Endothelial cell (in vitro differentiated cells): ENCODE measurements at regions not wholly inside any gene's neighbourhood (a gene's known extent, or its start where the extent isn't known, plus 50 kb on each side); places are given as distances from the start of the nearest gene placed in this dataset.

Experiments used
- DNase-seq: peaks from one replicate; pipeline ENCODE4 v3.0.0; 2021; ENCODE audit warnings: low spot score
- H3K27ac Mint-ChIP-seq: one replicate; pipeline ENCODE4 v1.8.0; 2021; ENCODE audit warnings: mixed read lengths, inconsistent platforms; ENCODE audit not compliant: unreplicated experiment
- H3K27me3 Mint-ChIP-seq: one replicate; pipeline ENCODE4 v1.8.0; 2021; ENCODE audit warnings: mild to moderate bottlenecking, moderate library complexity, mixed read lengths, inconsistent platforms; ENCODE audit not compliant: unreplicated experiment
- H3K36me3 Mint-ChIP-seq: one replicate; pipeline ENCODE4 v1.8.0; 2021; ENCODE audit warnings: mild to moderate bottlenecking, low read depth, mixed read lengths, inconsistent platforms; ENCODE audit not compliant: unreplicated experiment
- H3K4me1 Mint-ChIP-seq: one replicate; pipeline ENCODE4 v1.8.0; 2021; ENCODE audit warnings: mild to moderate bottlenecking, mixed read lengths, inconsistent platforms; ENCODE audit not compliant: unreplicated experiment
- H3K4me3 Mint-ChIP-seq: one replicate; pipeline ENCODE4 v1.8.0; 2021; ENCODE audit warnings: mild to moderate bottlenecking, mixed read lengths, inconsistent platforms; ENCODE audit not compliant: unreplicated experiment
- H3K9me3 Mint-ChIP-seq: one replicate; pipeline ENCODE4 v1.8.0; 2021; ENCODE audit warnings: mixed read lengths, inconsistent platforms; ENCODE audit not compliant: unreplicated experiment
- CTCF ChIP-seq: fragments of 200-600 bp; sonication (generic); IDR thresholded peaks from one replicate; pipeline ENCODE4 v1.5.0; 2021; ENCODE audit warnings: antibody characterized with exemption; ENCODE audit not compliant: unreplicated experiment

- H3K9me3 Mint-ChIP-seq = no peaks in the 10 kb centered on the region
- no peak for TF ChIP-seq CTCF
- H3K27ac Mint-ChIP-seq = no peak overlapping the region
- DNase-seq = no peak
- peaks cover 2% of the 10 kb centered on the region for H3K27me3 Mint-ChIP-seq
- H3K4me3 Mint-ChIP-seq = no peak overlapping the region
- peaks cover 5% of the 10 kb centered on the region for H3K4me1 Mint-ChIP-seq
- H3K36me3 Mint-ChIP-seq = peaks cover 9% of the 10 kb centered on the region
Observed at GRCh38 chr9:575139-575538, 266.4 kb upstream of the DMRT1 start.

- H3K27me3 Mint-ChIP-seq = peaks cover 2% of the 10 kb centered on the region
- TF ChIP-seq CTCF = no peak
Observed at GRCh38 chr9:580652-581342, 260.7 kb upstream of the DMRT1 start.

GRCh38 chr9:581673-582497, 259.6 kb upstream of the DMRT1 start:
- Mint-ChIP-seq H3K4me1 (no peaks in the 10 kb centered on the region), H3K27me3 (peaks cover 2% of the 10 kb centered on the region), H3K36me3 (peaks cover 10% of the 10 kb centered on the region), H3K9me3 (no peaks in the 10 kb centered on the region), H3K4me3 (no peak overlapping the region), H3K27ac (no peak overlapping the region)
- TF ChIP-seq CTCF = peak; percentile 43
- DNase-seq = peak; percentile 57

More at GRCh38 chr9:580652-581342, 260.7 kb upstream of the DMRT1 start:
- no peak for DNase-seq
- peaks cover 10% of the 10 kb centered on the region for H3K36me3 Mint-ChIP-seq
- H3K4me3 Mint-ChIP-seq = no peak overlapping the region
- no peaks in the 10 kb centered on the region for H3K9me3 Mint-ChIP-seq
- no peaks in the 10 kb centered on the region for H3K4me1 Mint-ChIP-seq
- H3K27ac Mint-ChIP-seq = no peak overlapping the region

GRCh38 chr9:582775-583174, 258.7 kb upstream of the DMRT1 start:
- Mint-ChIP-seq H3K4me1 (no peaks in the 10 kb centered on the region), H3K36me3 (peaks cover 10% of the 10 kb centered on the region), H3K4me3 (no peak overlapping the region), H3K9me3 (no peaks in the 10 kb centered on the region), H3K27ac (no peak overlapping the region), H3K27me3 (peaks cover 2% of the 10 kb centered on the region)
- no peak for DNase-seq
- no peak for TF ChIP-seq CTCF

- H3K9me3 Mint-ChIP-seq = no peaks in the 10 kb centered on the region
- H3K4me3 Mint-ChIP-seq = no peak overlapping the region
- H3K27me3 Mint-ChIP-seq = peaks cover 3% of the 10 kb centered on the region
- no peak for DNase-seq
- H3K27ac Mint-ChIP-seq = no peak overlapping the region
- no peak for TF ChIP-seq CTCF
- peaks cover 23% of the 10 kb centered on the region for H3K4me1 Mint-ChIP-seq
- no peaks in the 10 kb centered on the region for H3K36me3 Mint-ChIP-seq
Observed at GRCh38 chr9:587527-587926, 254.0 kb upstream of the DMRT1 start.
